COR-L47 (cell line): ENCODE measurements at regions not wholly inside any gene's neighbourhood (a gene's known extent, or its start where the extent isn't known, plus 50 kb on each side); places are given as distances from the start of the nearest gene placed in this dataset.
"Not testable (repeated sequence)": the region's sequence is repeated elsewhere in the genome, so short reads cannot be mapped to it uniquely, and the experiment has no call there.

Experiments
- DNase-seq: peaks from one replicate; lab custom pipeline; 2025; lab: John Stamatoyannopoulos, UW

GRCh38 chr7:110283056-110283455 lies 807.9 kb upstream of the LRRN3 start:
- DNase-seq, result peak; percentile 60

GRCh38 chr7:110291430-110291829 lies 799.5 kb upstream of the LRRN3 start:
- no peak for DNase-seq

- DNase-seq, result no peak
Measured at GRCh38 chr7:110296321-110296720, 794.6 kb upstream of the LRRN3 start.

GRCh38 chr7:110307776-110308175 lies 783.2 kb upstream of the LRRN3 start:
- DNase-seq, result no peak

- DNase-seq, result no peak
Measured at GRCh38 chr7:110308791-110309190, 782.1 kb upstream of the LRRN3 start.

- no peak for DNase-seq
Measured at GRCh38 chr7:110309941-110310340, 781.0 kb upstream of the LRRN3 start.

- DNase-seq, result no peak
Measured at GRCh38 chr7:110311556-110311955, 779.4 kb upstream of the LRRN3 start.

- DNase-seq, result no peak
Measured at GRCh38 chr7:110317541-110318265, 773.2 kb upstream of the LRRN3 start.

GRCh38 chr7:110320285-110320684 lies 770.6 kb upstream of the LRRN3 start:
- DNase-seq, result not testable (repeated sequence)

GRCh38 chr7:110322796-110323195 lies 768.1 kb upstream of the LRRN3 start:
- no peak for DNase-seq

- no peak for DNase-seq
Measured at GRCh38 chr7:110326966-110327365, 764.0 kb upstream of the LRRN3 start.

GRCh38 chr7:110336423-110336822 lies 754.5 kb upstream of the LRRN3 start:
- no peak for DNase-seq

GRCh38 chr7:110337646-110338045 lies 753.3 kb upstream of the LRRN3 start:
- DNase-seq, result no peak

GRCh38 chr7:110347081-110347480 lies 743.8 kb upstream of the LRRN3 start:
- DNase-seq, result no peak

- no peak for DNase-seq
Measured at GRCh38 chr7:110356438-110356837, 734.5 kb upstream of the LRRN3 start.

GRCh38 chr7:110358028-110358427 lies 732.9 kb upstream of the LRRN3 start:
- DNase-seq, result no peak

- no peak for DNase-seq
Measured at GRCh38 chr7:110371709-110372108, 719.2 kb upstream of the LRRN3 start.

GRCh38 chr7:110372685-110373084 lies 718.2 kb upstream of the LRRN3 start:
- no peak for DNase-seq

GRCh38 chr7:110373416-110373815 lies 717.5 kb upstream of the LRRN3 start:
- no peak for DNase-seq

- DNase-seq, result no peak
Measured at GRCh38 chr7:110373859-110374258, 717.1 kb upstream of the LRRN3 start.

GRCh38 chr7:110375068-110375467 lies 715.9 kb upstream of the LRRN3 start:
- no peak for DNase-seq

- DNase-seq, result no peak
Measured at GRCh38 chr7:110382736-110383135, 708.2 kb upstream of the LRRN3 start.

- no peak for DNase-seq
Measured at GRCh38 chr7:110386006-110386405, 704.9 kb upstream of the LRRN3 start.

GRCh38 chr7:110386913-110387312 lies 704.0 kb upstream of the LRRN3 start:
- no peak for DNase-seq
